Tibial nerve (tissue), 4 donors: ENCODE measurements at regions not wholly inside any gene's neighbourhood (a gene's known extent, or its start where the extent isn't known, plus 50 kb on each side); places are given as distances from the start of the nearest gene placed in this dataset.

Experiments
- CTCF ChIP-seq, 5 experiments: fragments of 200-600 bp in 3 of 5; fragments of 450-650 bp in 2 of 5; sonication (generic) in 3 of 5; IDR thresholded peaks; one replicate each; pipeline ENCODE4 v1.5.1; 2016 to 2019; ENCODE audit warnings: antibody characterized with exemption in 5 of 5, mild to moderate bottlenecking in 3 of 5, moderate library complexity in 2 of 5
- EP300 ChIP-seq, 2 donors: sonication (generic); formaldehyde crosslinking; IDR thresholded peaks; one replicate each; pipeline ENCODE4 v1.6.1; 2017; ENCODE audit warnings: antibody characterized with exemption in 2 of 2, mild to moderate bottlenecking in 1 of 2

GRCh38 chr2:215617060-215617824 is 181.4 kb upstream of the FN1 start:
- TF ChIP-seq CTCF (IDR thresholded peaks at IDR 0.05): no peak
- TF ChIP-seq EP300 (IDR thresholded peaks at IDR 0.05): no peak
